Heart right ventricle (tissue), 16 donors: ENCODE measurements at regions not wholly inside any gene's neighbourhood (a gene's known extent, or its start where the extent isn't known, plus 50 kb on each side); places are given as distances from the start of the nearest gene placed in this dataset.

Source experiments
- ATAC-seq, 8 donors: fragments of 200-7000 bp; cut with Tn5 transposase; one replicate each; pipeline ENCODE4 v1.9.1; 2020; ENCODE audit warnings: mild to moderate bottlenecking in 8 of 8, moderate library complexity in 8 of 8, moderate number of reproducible peaks in 1 of 8
- DNase-seq, 2 donors: peaks; one replicate each; pipeline ENCODE4 v3.0.0-alpha.2; 2020
- H3K27ac ChIP-seq, 10 donors: fragments of 200-600 bp; sonication (generic) in 2 of 10; one replicate each; pipeline versions ENCODE4 v1.5.0 to v1.8.0; 2020 to 2022; ENCODE audit warnings: mild to moderate bottlenecking in 3 of 10
- H3K27me3 ChIP-seq, 7 donors: fragments of 200-600 bp; one replicate each; pipeline ENCODE4 v1.8.0; 2021 to 2022; ENCODE audit warnings: mild to moderate bottlenecking in 2 of 7
- H3K36me3 ChIP-seq, 9 donors: fragments of 200-600 bp; sonication (generic) in 1 of 9; one replicate each; pipeline versions ENCODE4 v1.5.0 to v1.8.0; 2020 to 2022; ENCODE audit warnings: mild to moderate bottlenecking in 2 of 9
- H3K4me1 ChIP-seq, 9 donors: fragments of 200-600 bp; sonication (generic) in 1 of 9; one replicate each; pipeline versions ENCODE4 v1.5.0 to v1.8.0; 2020 to 2022; ENCODE audit warnings: mild to moderate bottlenecking in 4 of 9
- H3K4me3 ChIP-seq, 10 donors: fragments of 200-600 bp; sonication (generic) in 2 of 10; one replicate each; pipeline versions ENCODE4 v1.5.0 to v1.8.0; 2020 to 2022; ENCODE audit warnings: mild to moderate bottlenecking in 7 of 10, moderate library complexity in 2 of 10
- H3K9me3 ChIP-seq, 11 donors: fragments of 200-600 bp in 10 of 11; sonication (generic) in 2 of 11; one replicate each; pipeline versions ENCODE4 v1.5.0 to v1.8.0; 2013 to 2022; ENCODE audit warnings: mild to moderate bottlenecking in 2 of 11, control low read depth in 1 of 11, moderate library complexity in 1 of 11
- CTCF ChIP-seq, 9 donors: fragments of 200-600 bp; sonication (generic) in 2 of 9; IDR thresholded peaks; one replicate each; pipeline versions ENCODE4 v1.5.0 to v1.8.0; 2021 to 2022; ENCODE audit warnings: antibody characterized with exemption in 9 of 9, mild to moderate bottlenecking in 5 of 9, moderate library complexity in 1 of 9
- WGBS, 2 donors: extraction: QIAGEN DNeasy Blood & Tissue Kit; methylation state at CpG; one replicate each; pipeline ENCODE4 v1.1.7; 2013; ENCODE audit warnings: inconsistent platforms in 1 of 2; 5-methylcytosine and 5-hydroxymethylcytosine counted together
- intact Hi-C, 10 donors: fragments of 100-400 bp; cut with DNase I; formaldehyde crosslinking; loops; one replicate each; pipeline versions ENCODE4 v1.11.1 to v1.14.2; 2022
- donor health status: Arrhythmogenic right ventricular cardiomyopathy.
- donor health status: ischemic (EF 13 %, LVEDD 7.1; RV severe dilation, severe dysfunction).
- donor health status: healthy with polysubstance abuse.
- donor health status: DM: no; HTN: yes; CAD: no.
- donor health status: DM: no; HTN: no; CAD: no.
- donor health status: ischemic (EF 25% LVEDD 6.9; RV normal size, moderate dysfunction).
- donor health status: ischemic (EF 25% LVEDD 5.7; RV mildly dilated, moderate dysfunction).
- donor health status: healthy.
- donor health status: DM: yes; HTN: yes; CAD: no.
- donor health status: Ischemic cardiomyopathy.
- donor health status: ischemic (EF 35%, LVEDD 5.7; RV mildly dilated, moderate dysfunction).
- donor health status: nonischemic (EF 11% LVEDD 7.7; RV severe dilation, severe dysfunction).
- donor health status: DM: yes; HTN: yes; CAD: no.
- donor health status: PGD.
- donor health status: ischemic (EF 29% LVEDD 5.4; RV normal size, mild dysfunction).
- donor health status: nonischemic (EF 23%, LVEDD 6.1; RV moderate dilation, normal function).

DNA sequence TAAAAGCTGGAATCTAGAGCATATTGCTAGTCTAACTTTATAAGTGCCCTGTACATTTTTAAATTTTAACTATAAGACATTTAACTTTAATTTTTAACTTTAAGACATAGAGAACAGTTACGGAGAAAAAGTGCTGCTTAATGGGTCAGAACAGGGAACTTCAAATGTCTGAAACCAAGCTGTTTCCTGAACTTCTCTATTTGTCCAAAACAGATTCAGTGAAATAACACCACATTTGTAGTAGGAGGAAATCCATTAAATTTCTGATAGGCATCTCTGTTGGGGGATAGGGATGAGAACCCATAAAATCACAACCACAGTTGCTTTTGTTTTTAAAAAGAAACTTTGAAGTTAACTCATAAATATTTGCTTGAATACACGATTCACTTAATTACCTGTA is 170.8 kb upstream of the ANK3 start:
- Histone ChIP-seq H3K4me3 (no peak overlapping the region), H3K9me3 (no peaks in the 10 kb centered on the region), H3K27ac (no peak overlapping the region), H3K36me3 (no peaks in the 10 kb centered on the region), H3K27me3 (no peaks in the 10 kb centered on the region), H3K4me1 (peaks cover 0 to 10% (median 0%) of the 10 kb centered on the region in 9 donors)
- 84 to 85% methylated on average over 2 of the region's 2 CpGs for WGBS, 2 donors
- DNase-seq (no peak), ATAC-seq (no peak)
- intact Hi-C loops: no loop called here
- TF ChIP-seq CTCF (IDR thresholded peaks at IDR 0.05): no peak

- no peak overlapping the region for H3K27ac ChIP-seq
- no peak for DNase-seq
- 81 to 86% methylated on average over 5 of the region's 5 CpGs for WGBS, 2 donors
- no peak overlapping the region for H3K4me3 ChIP-seq
- no peaks in the 10 kb centered on the region for H3K36me3 ChIP-seq
- H3K27me3 ChIP-seq: no peaks in the 10 kb centered on the region
- peaks cover 0 to 2% (median 0%) of the 10 kb centered on the region in 9 donors for H3K4me1 ChIP-seq
- peaks cover 0 to 6% (median 0%) of the 10 kb centered on the region in 11 donors for H3K9me3 ChIP-seq
- TF ChIP-seq CTCF (IDR thresholded peaks at IDR 0.05): no peak
- intact Hi-C loops: loop anchor here in 1 of 10 donors (10.0 kb wide), 1 partner anchor 89 kb away; no protein-coding TSS in a partner anchor
- ATAC-seq: no peak
These were observed 166.0 kb upstream of the ANK3 start for GRCh38 chr10:60555700-60556099.

GRCh38 chr10:60549686-60550085 is 160.0 kb upstream of the ANK3 start:
- WGBS, 2 donors: 28 to 35% methylated on average over 1 of the region's 1 CpG
- H3K4me3 ChIP-seq: no peak overlapping the region
- H3K36me3 ChIP-seq: no peaks in the 10 kb centered on the region
- ATAC-seq (no peak), DNase-seq (no peak)
- H3K4me1 ChIP-seq: no peaks in the 10 kb centered on the region
- H3K27me3 ChIP-seq: no peaks in the 10 kb centered on the region
- peak in 7 of 9 donors; percentile 9 to 51 (median 25) for TF ChIP-seq CTCF (IDR thresholded peaks at IDR 0.05)
- H3K9me3 ChIP-seq: peaks cover 0 to 6% (median 0%) of the 10 kb centered on the region in 11 donors
- H3K27ac ChIP-seq: no peak overlapping the region
- intact Hi-C loops: loop anchor here in 5 of 10 donors (10.0 kb wide), 3 partner anchors 95 to 105 kb away; no protein-coding TSS in a partner anchor

GRCh38 chr10:60542657-60543056 is 153.0 kb upstream of the ANK3 start:
- DNase-seq: no peak
- Histone ChIP-seq H3K4me3 (no peak overlapping the region), H3K27me3 (no peaks in the 10 kb centered on the region), H3K36me3 (no peaks in the 10 kb centered on the region), H3K9me3 (no peaks in the 10 kb centered on the region), H3K27ac (no peak overlapping the region), H3K4me1 (peaks cover 0 to 23% (median 4%) of the 10 kb centered on the region in 9 donors)
- WGBS, 2 donors: 59 to 68% methylated on average over 4 of the region's 4 CpGs
- no peak for ATAC-seq
- no peak for TF ChIP-seq CTCF (IDR thresholded peaks at IDR 0.05)
- intact Hi-C loops: loop anchor here in 5 of 10 donors (5.0 to 10.0 kb wide), 4 partner anchors 98 to 1165 kb away; no protein-coding TSS in a partner anchor
